OCI-LY1 (cell line): ENCODE measurements at regions not wholly inside any gene's neighbourhood (a gene's known extent, or its start where the extent isn't known, plus 50 kb on each side); places are given as distances from the start of the nearest gene placed in this dataset.

Experiments
- CTCF ChIP-seq: fragments of 200-600 bp; sonication (generic), shearing (Covaris generic); IDR thresholded peaks from 2 replicates; pipeline ENCODE4 v1.5.1; 2017; ENCODE audit warnings: mild to moderate bottlenecking, antibody characterized with exemption, low read length, moderate library complexity, mixed read lengths
- EZH2 ChIP-seq: fragments of 200-600 bp; sonication (generic), shearing (Covaris generic); IDR thresholded peaks from 2 replicates; pipeline ENCODE4 v1.8.0; 2017; ENCODE audit warnings: borderline replicate concordance, mixed run types, mild to moderate bottlenecking, antibody characterized with exemption, low read length, moderate library complexity, mixed read lengths

DNA sequence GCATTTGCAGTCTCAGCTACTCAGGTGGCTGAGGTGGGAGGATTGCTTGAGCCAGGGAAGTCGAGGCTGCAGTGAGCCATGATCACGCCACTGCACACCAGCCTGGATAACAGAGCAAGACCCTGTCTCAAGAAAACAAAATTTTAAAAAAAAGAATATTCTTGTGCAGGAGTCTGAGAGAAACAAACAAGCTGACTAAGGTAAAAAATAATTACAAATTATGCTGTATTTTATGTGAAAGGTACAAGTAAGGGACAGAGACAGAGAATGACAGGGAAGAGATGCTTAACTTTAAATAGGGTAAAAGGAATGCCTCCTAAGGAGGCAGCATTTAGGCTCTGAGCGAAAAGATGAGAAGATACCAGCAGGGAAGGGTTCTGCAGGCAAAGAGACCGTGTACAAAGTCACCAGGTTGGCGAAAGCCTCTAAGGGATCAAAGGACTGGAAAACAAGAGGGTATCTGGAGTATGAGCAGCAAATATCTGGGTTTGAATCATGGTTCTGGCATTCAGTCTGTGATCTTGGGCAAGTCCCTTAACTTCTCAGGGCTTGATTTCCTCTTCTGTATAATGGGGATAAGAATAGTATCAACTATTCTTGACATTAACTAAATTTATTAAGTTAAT, 106.2 kb upstream of the RHOBTB1 start:
- no peak for TF ChIP-seq CTCF
- TF ChIP-seq EZH2 = no peak
